ENCODE measurements at regions not wholly inside any gene's neighbourhood (a gene's known extent, or its start where the extent isn't known, plus 50 kb on each side); places are given as distances from the start of the nearest gene placed in this dataset.
"Not testable (repeated sequence)": the region's sequence is repeated elsewhere in the genome, so short reads cannot be mapped to it uniquely, and the experiment has no call there.

- H3K4me2 ChIP-seq, result no peak overlapping the region
- BruUV-seq (replicated peaks), result no TSS peak
- DNase-seq, result no peak
These were observed 88.4 kb upstream of the ATF7IP2 start for GRCh38 chr16:10297341-10298006.

GRCh38 chr16:10300905-10301304 lies 85.0 kb upstream of the ATF7IP2 start:
- no TSS peak for BruUV-seq (replicated peaks)
- no peak for DNase-seq
- ChIA-PET POLR2A (ENCODE audit: unreplicated experiment) (no interaction called here), CTCF (no interaction called here)
- Histone ChIP-seq H3K9me2 (ENCODE audit: insufficient read depth) (no peaks in the 10 kb centered on the region), H3K9me3 (ENCODE audit: insufficient read depth, low read depth) (no peaks in the 10 kb centered on the region), H3K27ac (no peak overlapping the region), H3F3A (ENCODE audit: insufficient read depth, low read depth) (no peaks in the 10 kb centered on the region), H3K27me3 (ENCODE audit: insufficient read depth, low read depth) (peaks cover 9% of the 10 kb centered on the region), H3K36me3 (ENCODE audit: low read depth) (no peaks in the 10 kb centered on the region), H4K20me1 (ENCODE audit: insufficient read depth) (no peaks in the 10 kb centered on the region), H2AFZ (no peak overlapping the region), H3K79me2 (ENCODE audit: low read depth) (no peaks in the 10 kb centered on the region), H3K4me3 (no peak overlapping the region), H3K4me1 (replicated peaks; ENCODE audit: insufficient read depth) (no peaks in the 10 kb centered on the region), H3K4me2 (no peak overlapping the region)
- intact Hi-C loops (cut with micrococcal nuclease; ENCODE audit: unreplicated experiment), result no loop called here
- TF ChIP-seq CTCF (conservative IDR thresholded peaks at IDR 0.05), result no peak
- no peak for TF ChIP-seq EZH2 (IDR thresholded peaks at IDR 0.05; ENCODE audit: low read depth)

More at GRCh38 chr16:10297341-10298006, 88.4 kb upstream of the ATF7IP2 start:
- intact Hi-C loops (cut with micrococcal nuclease; ENCODE audit: unreplicated experiment), result no loop called here
- no peaks in the 10 kb centered on the region for H3F3A ChIP-seq (ENCODE audit: insufficient read depth, low read depth)
- no peaks in the 10 kb centered on the region for H4K20me1 ChIP-seq (ENCODE audit: insufficient read depth)
- no peaks in the 10 kb centered on the region for H3K4me1 ChIP-seq (replicated peaks; ENCODE audit: insufficient read depth)
- H3K36me3 ChIP-seq (ENCODE audit: low read depth), result no peaks in the 10 kb centered on the region
- no peaks in the 10 kb centered on the region for H3K9me2 ChIP-seq (ENCODE audit: insufficient read depth)
- peaks cover 9% of the 10 kb centered on the region for H3K27me3 ChIP-seq (ENCODE audit: insufficient read depth, low read depth)
- H3K4me3 ChIP-seq, result no peak overlapping the region
- TF ChIP-seq EZH2 (IDR thresholded peaks at IDR 0.05; ENCODE audit: low read depth), result no peak
- TF ChIP-seq CTCF (conservative IDR thresholded peaks at IDR 0.05), result no peak
- no peaks in the 10 kb centered on the region for H3K79me2 ChIP-seq (ENCODE audit: low read depth)
- POLR2A ChIA-PET (ENCODE audit: unreplicated experiment), result no interaction called here
- no peaks in the 10 kb centered on the region for H3K9me3 ChIP-seq (ENCODE audit: insufficient read depth, low read depth)
- CTCF ChIA-PET, result no interaction called here
- H3K27ac ChIP-seq, result no peak overlapping the region
- H2AFZ ChIP-seq, result no peak overlapping the region

GRCh38 chr16:10301547-10301946 lies 84.3 kb upstream of the ATF7IP2 start:
- DNase-seq; H2AFZ ChIP-seq; intact Hi-C loops (cut with micrococcal nuclease; ENCODE audit: unreplicated experiment); H3K27ac ChIP-seq; H3K27me3 ChIP-seq (ENCODE audit: insufficient read depth, low read depth); BruUV-seq (replicated peaks); CTCF ChIA-PET; H4K20me1 ChIP-seq (ENCODE audit: insufficient read depth); H3K9me2 ChIP-seq (ENCODE audit: insufficient read depth); H3K4me3 ChIP-seq; H3K79me2 ChIP-seq (ENCODE audit: low read depth); POLR2A ChIA-PET (ENCODE audit: unreplicated experiment); H3F3A ChIP-seq (ENCODE audit: insufficient read depth, low read depth); H3K4me1 ChIP-seq (replicated peaks; ENCODE audit: insufficient read depth); H3K4me2 ChIP-seq; H3K36me3 ChIP-seq (ENCODE audit: low read depth); H3K9me3 ChIP-seq (ENCODE audit: insufficient read depth, low read depth): not testable (repeated sequence)

GRCh38 chr16:10305912-10306311 lies 79.9 kb upstream of the ATF7IP2 start:
- no peaks in the 10 kb centered on the region for H3F3A ChIP-seq (ENCODE audit: insufficient read depth, low read depth)
- no peaks in the 10 kb centered on the region for H3K36me3 ChIP-seq (ENCODE audit: low read depth)
- no peaks in the 10 kb centered on the region for H3K4me1 ChIP-seq (replicated peaks; ENCODE audit: insufficient read depth)
- no peak for DNase-seq
- no peak overlapping the region for H3K4me3 ChIP-seq
- H3K27ac ChIP-seq, result no peak overlapping the region
- no peak overlapping the region for H3K4me2 ChIP-seq
- H3K9me3 ChIP-seq (ENCODE audit: insufficient read depth, low read depth), result no peaks in the 10 kb centered on the region
- no peak for TF ChIP-seq CTCF (conservative IDR thresholded peaks at IDR 0.05)
- TF ChIP-seq EZH2 (IDR thresholded peaks at IDR 0.05; ENCODE audit: low read depth), result no peak
- H2AFZ ChIP-seq, result no peak overlapping the region
- no peaks in the 10 kb centered on the region for H3K9me2 ChIP-seq (ENCODE audit: insufficient read depth)
- ChIA-PET CTCF (no interaction called here), POLR2A (ENCODE audit: unreplicated experiment) (no interaction called here)
- no peaks in the 10 kb centered on the region for H3K79me2 ChIP-seq (ENCODE audit: low read depth)
- no peaks in the 10 kb centered on the region for H4K20me1 ChIP-seq (ENCODE audit: insufficient read depth)
- intact Hi-C loops (cut with micrococcal nuclease; ENCODE audit: unreplicated experiment), result no loop called here
- no peaks in the 10 kb centered on the region for H3K27me3 ChIP-seq (ENCODE audit: insufficient read depth, low read depth)
- no TSS peak for BruUV-seq (replicated peaks)

Measured in PC-9 (cell line).